K562 (cell line): ENCODE measurements at regions not wholly inside any gene's neighbourhood (a gene's known extent, or its start where the extent isn't known, plus 50 kb on each side); places are given as distances from the start of the nearest gene placed in this dataset.

Experiments
- ATF7 ChIP-seq: fragments of 450-650 bp; IDR thresholded peaks from 2 replicates; pipeline ENCODE4 v1.7.1; 2014; ENCODE audit warnings: mild to moderate bottlenecking, moderate library complexity
- COPS2 ChIP-seq: fragments of 450-650 bp; conservative IDR thresholded peaks from 2 replicates; pipeline ENCODE4 v1.6.1; 2016; ENCODE audit warnings: mild to moderate bottlenecking, moderate library complexity
- HDAC3 ChIP-seq: fragments of 450-650 bp; IDR thresholded peaks from 2 replicates; pipeline ENCODE4 v1.6.1; 2018; ENCODE audit warnings: borderline replicate concordance, mild to moderate bottlenecking, moderate library complexity; ENCODE audit not compliant: partially characterized antibody
- KDM1A ChIP-seq, 2 experiments: fragments of 450-650 bp; IDR thresholded peaks; 2 replicates each; pipeline ENCODE4 v1.6.1; 2016; ENCODE audit warnings: mild to moderate bottlenecking in 2 of 2
- RAD51 ChIP-seq: fragments of 450-650 bp; IDR thresholded peaks from 2 replicates; pipeline ENCODE4 v1.7.1; 2016; ENCODE audit warnings: low read depth, mild to moderate bottlenecking, borderline replicate concordance
- ZFP36 ChIP-seq: fragments of 150-350 bp; IDR thresholded peaks from 2 replicates; pipeline ENCODE4 v1.6.1; 2018; ENCODE audit warnings: low read length, low read depth; ENCODE audit not compliant: partially characterized antibody
- ZKSCAN8 ChIP-seq: fragments of 200-800 bp; sonication (Bioruptor generic); IDR thresholded peaks from 2 replicates; pipeline ENCODE4 v1.6.1; 2016; ENCODE audit warnings: missing genetic modification characterization, missing compliant biosample characterization
- ZNF766 ChIP-seq: fragments of 200-800 bp; sonication (Bioruptor generic); conservative IDR thresholded peaks from 2 replicates; pipeline ENCODE4 v1.6.1; 2016; ENCODE audit warnings: missing genetic modification characterization, missing compliant biosample characterization
- TF ChIP-seq, protein P1 (sequence below): fragments of 250-450 bp; sonication (Bioruptor Pico); IDR thresholded peaks from 2 replicates; pipeline ENCODE4 v1.8.0; 2021; ENCODE audit warnings: borderline replicate concordance, mild to moderate bottlenecking, moderate library complexity; ENCODE audit not compliant: poor library complexity, severe bottlenecking
- TF ChIP-seq, protein P2 (sequence below), 3 experiments: IDR thresholded peaks in 2 of 3; conservative IDR thresholded peaks in 1 of 3; 2 replicates each; pipeline ENCODE4 v1.5.1; 2011 to 2012; ENCODE audit warnings: low read length in 3 of 3, mild to moderate bottlenecking in 3 of 3, control low read depth in 2 of 3, improper control_type of control experiment in 1 of 3, inconsistent platforms in 1 of 3, low read depth in 1 of 3, mixed read lengths in 1 of 3, moderate library complexity in 1 of 3; ENCODE audit not compliant: insufficient read depth in 2 of 3
- TF ChIP-seq, protein P3 (sequence below): fragments of 200-800 bp; sonication (Bioruptor generic); IDR thresholded peaks from 2 replicates; pipeline ENCODE4 v1.6.1; 2016; ENCODE audit warnings: missing genetic modification characterization, missing compliant biosample characterization
- TF ChIP-seq, protein P4 (sequence below), 2 experiments: IDR thresholded peaks; 2 replicates each; pipeline ENCODE4 v1.6.1; 2012; ENCODE audit warnings: improper control_type of control experiment in 2 of 2, low read depth in 2 of 2, low read length in 2 of 2, borderline replicate concordance in 1 of 2
- TF ChIP-seq, protein P5 (sequence below): sonication (generic); formaldehyde crosslinking; IDR thresholded peaks from 2 replicates; pipeline ENCODE4 v1.8.1; 2023; ENCODE audit warnings: mild to moderate bottlenecking, missing genetic modification reagents

DNA sequence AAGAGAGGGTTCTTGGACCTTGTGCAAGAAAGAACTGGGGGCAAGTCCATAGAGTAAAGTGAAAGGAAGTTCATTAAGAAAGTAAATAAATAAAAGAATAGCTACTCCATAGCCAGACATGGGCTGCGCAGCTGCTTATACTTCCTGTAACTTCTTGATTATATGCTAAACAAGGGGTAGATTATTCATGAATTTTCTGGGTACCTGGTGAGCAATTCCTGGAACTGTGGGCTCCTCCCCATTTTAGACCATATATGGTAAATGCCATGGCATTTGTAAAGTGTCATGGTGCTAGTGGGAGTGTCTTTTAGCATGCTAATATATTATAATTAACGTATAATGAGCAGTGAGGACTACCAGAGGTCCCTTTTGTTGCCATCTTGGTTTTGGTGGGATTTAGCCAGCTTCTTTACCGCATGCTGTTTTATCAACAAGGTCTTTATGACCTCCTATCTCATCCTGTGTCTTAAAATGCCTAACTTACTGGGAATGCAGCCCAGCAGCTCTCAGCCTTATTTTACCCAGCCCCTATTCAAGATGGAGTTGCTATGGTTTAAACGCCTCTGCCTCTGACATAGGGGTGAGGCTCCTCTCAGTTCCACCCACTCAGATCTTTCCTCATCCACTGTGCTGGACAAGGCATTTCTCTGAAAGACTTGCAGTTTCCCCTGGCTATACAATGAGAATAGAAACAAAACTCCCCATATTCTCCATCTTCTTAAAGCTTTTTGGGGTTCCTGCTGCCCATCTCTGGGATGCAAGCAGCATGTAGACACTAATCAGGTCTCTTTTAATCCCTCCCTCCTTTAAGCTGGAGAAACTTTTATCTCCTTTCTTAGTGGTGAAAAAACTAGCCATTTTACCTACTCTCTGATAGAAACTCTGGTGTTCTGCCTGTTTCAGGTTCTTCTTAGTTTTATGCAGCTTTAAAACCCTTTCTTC, 91.2 kb downstream of the ARRDC3 start (continued):
- TF ChIP-seq, protein P1, sequence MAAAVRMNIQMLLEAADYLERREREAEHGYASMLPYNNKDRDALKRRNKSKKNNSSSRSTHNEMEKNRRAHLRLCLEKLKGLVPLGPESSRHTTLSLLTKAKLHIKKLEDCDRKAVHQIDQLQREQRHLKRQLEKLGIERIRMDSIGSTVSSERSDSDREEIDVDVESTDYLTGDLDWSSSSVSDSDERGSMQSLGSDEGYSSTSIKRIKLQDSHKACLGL: no peak
- TF ChIP-seq RAD51 (no peak), ATF7 (no peak; the same call in 1 of the 2 replicates), KDM1A (IDR thresholded peaks at IDR 0.05) (no peak), ZNF766 (peak; percentile 98), COPS2 (no peak), ZFP36 (no peak), HDAC3 (no peak), ZKSCAN8 (peak; percentile 93)
- TF ChIP-seq, protein P2, sequence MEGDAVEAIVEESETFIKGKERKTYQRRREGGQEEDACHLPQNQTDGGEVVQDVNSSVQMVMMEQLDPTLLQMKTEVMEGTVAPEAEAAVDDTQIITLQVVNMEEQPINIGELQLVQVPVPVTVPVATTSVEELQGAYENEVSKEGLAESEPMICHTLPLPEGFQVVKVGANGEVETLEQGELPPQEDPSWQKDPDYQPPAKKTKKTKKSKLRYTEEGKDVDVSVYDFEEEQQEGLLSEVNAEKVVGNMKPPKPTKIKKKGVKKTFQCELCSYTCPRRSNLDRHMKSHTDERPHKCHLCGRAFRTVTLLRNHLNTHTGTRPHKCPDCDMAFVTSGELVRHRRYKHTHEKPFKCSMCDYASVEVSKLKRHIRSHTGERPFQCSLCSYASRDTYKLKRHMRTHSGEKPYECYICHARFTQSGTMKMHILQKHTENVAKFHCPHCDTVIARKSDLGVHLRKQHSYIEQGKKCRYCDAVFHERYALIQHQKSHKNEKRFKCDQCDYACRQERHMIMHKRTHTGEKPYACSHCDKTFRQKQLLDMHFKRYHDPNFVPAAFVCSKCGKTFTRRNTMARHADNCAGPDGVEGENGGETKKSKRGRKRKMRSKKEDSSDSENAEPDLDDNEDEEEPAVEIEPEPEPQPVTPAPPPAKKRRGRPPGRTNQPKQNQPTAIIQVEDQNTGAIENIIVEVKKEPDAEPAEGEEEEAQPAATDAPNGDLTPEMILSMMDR (IDR thresholded peaks at IDR 0.05 in 2 of 3, conservative IDR thresholded peaks at IDR 0.05 in 1 of 3; ENCODE audit: insufficient read depth in 2 of 3, low read depth in 1 of 3, low read length in 3 of 3): no peak
- TF ChIP-seq, protein P3, sequence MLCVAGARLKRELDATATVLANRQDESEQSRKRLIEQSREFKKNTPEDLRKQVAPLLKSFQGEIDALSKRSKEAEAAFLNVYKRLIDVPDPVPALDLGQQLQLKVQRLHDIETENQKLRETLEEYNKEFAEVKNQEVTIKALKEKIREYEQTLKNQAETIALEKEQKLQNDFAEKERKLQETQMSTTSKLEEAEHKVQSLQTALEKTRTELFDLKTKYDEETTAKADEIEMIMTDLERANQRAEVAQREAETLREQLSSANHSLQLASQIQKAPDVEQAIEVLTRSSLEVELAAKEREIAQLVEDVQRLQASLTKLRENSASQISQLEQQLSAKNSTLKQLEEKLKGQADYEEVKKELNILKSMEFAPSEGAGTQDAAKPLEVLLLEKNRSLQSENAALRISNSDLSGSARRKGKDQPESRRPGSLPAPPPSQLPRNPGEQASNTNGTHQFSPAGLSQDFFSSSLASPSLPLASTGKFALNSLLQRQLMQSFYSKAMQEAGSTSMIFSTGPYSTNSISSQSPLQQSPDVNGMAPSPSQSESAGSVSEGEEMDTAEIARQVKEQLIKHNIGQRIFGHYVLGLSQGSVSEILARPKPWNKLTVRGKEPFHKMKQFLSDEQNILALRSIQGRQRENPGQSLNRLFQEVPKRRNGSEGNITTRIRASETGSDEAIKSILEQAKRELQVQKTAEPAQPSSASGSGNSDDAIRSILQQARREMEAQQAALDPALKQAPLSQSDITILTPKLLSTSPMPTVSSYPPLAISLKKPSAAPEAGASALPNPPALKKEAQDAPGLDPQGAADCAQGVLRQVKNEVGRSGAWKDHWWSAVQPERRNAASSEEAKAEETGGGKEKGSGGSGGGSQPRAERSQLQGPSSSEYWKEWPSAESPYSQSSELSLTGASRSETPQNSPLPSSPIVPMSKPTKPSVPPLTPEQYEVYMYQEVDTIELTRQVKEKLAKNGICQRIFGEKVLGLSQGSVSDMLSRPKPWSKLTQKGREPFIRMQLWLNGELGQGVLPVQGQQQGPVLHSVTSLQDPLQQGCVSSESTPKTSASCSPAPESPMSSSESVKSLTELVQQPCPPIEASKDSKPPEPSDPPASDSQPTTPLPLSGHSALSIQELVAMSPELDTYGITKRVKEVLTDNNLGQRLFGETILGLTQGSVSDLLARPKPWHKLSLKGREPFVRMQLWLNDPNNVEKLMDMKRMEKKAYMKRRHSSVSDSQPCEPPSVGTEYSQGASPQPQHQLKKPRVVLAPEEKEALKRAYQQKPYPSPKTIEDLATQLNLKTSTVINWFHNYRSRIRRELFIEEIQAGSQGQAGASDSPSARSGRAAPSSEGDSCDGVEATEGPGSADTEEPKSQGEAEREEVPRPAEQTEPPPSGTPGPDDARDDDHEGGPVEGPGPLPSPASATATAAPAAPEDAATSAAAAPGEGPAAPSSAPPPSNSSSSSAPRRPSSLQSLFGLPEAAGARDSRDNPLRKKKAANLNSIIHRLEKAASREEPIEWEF (CRISPR knock-in tag): peak; percentile 96
- TF ChIP-seq, protein P4, sequence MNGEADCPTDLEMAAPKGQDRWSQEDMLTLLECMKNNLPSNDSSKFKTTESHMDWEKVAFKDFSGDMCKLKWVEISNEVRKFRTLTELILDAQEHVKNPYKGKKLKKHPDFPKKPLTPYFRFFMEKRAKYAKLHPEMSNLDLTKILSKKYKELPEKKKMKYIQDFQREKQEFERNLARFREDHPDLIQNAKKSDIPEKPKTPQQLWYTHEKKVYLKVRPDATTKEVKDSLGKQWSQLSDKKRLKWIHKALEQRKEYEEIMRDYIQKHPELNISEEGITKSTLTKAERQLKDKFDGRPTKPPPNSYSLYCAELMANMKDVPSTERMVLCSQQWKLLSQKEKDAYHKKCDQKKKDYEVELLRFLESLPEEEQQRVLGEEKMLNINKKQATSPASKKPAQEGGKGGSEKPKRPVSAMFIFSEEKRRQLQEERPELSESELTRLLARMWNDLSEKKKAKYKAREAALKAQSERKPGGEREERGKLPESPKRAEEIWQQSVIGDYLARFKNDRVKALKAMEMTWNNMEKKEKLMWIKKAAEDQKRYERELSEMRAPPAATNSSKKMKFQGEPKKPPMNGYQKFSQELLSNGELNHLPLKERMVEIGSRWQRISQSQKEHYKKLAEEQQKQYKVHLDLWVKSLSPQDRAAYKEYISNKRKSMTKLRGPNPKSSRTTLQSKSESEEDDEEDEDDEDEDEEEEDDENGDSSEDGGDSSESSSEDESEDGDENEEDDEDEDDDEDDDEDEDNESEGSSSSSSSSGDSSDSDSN (IDR thresholded peaks at IDR 0.05; ENCODE audit: borderline replicate concordance in 1 of 2, low read depth in 2 of 2, low read length in 2 of 2): no peak
- TF ChIP-seq, protein P5, sequence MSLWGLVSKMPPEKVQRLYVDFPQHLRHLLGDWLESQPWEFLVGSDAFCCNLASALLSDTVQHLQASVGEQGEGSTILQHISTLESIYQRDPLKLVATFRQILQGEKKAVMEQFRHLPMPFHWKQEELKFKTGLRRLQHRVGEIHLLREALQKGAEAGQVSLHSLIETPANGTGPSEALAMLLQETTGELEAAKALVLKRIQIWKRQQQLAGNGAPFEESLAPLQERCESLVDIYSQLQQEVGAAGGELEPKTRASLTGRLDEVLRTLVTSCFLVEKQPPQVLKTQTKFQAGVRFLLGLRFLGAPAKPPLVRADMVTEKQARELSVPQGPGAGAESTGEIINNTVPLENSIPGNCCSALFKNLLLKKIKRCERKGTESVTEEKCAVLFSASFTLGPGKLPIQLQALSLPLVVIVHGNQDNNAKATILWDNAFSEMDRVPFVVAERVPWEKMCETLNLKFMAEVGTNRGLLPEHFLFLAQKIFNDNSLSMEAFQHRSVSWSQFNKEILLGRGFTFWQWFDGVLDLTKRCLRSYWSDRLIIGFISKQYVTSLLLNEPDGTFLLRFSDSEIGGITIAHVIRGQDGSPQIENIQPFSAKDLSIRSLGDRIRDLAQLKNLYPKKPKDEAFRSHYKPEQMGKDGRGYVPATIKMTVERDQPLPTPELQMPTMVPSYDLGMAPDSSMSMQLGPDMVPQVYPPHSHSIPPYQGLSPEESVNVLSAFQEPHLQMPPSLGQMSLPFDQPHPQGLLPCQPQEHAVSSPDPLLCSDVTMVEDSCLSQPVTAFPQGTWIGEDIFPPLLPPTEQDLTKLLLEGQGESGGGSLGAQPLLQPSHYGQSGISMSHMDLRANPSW (CRISPR knock-in tag): no peak
